ENCODE measurements at regions not wholly inside any gene's neighbourhood (a gene's known extent, or its start where the extent isn't known, plus 50 kb on each side); places are given as distances from the start of the nearest gene placed in this dataset.

- TF ChIP-seq POLR2A (IDR thresholded peaks at IDR 0.05) = no peak
- no peak for TF ChIP-seq CTCF (IDR thresholded peaks at IDR 0.05)
- no peak for TF ChIP-seq POLR2AphosphoS5 (IDR thresholded peaks at IDR 0.05)
These were observed 55.8 kb upstream of the FRMD4B start for GRCh38 chr3:69441732-69442131.
